ENCODE measurements at regions not wholly inside any gene's neighbourhood (a gene's known extent, or its start where the extent isn't known, plus 50 kb on each side); places are given as distances from the start of the nearest gene placed in this dataset.
"Not testable (repeated sequence)": the region's sequence is repeated elsewhere in the genome, so short reads cannot be mapped to it uniquely, and the experiment has no call there.

DNA sequence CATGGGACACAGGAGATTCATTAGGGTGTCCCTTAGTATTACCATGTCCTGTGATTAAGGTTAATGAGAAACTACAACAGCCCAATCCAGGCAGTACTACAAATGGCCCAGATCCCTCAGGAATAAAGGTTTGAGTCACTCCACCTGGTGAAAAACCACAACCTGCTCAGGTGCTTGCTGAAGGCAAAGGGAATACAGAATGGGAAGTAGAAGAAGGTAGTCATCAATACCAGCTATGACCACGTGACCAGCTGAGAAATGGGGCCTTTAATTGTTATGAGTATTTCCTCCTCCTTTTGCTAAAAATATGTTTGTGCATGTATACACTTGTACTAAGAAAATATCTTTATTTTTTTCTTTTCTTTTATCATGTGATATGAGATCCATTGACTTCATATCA lies 91.1 kb upstream of the ADAMTS5 start:
- no peak for DNase-seq (ENCODE audit: low spot score)

DNA sequence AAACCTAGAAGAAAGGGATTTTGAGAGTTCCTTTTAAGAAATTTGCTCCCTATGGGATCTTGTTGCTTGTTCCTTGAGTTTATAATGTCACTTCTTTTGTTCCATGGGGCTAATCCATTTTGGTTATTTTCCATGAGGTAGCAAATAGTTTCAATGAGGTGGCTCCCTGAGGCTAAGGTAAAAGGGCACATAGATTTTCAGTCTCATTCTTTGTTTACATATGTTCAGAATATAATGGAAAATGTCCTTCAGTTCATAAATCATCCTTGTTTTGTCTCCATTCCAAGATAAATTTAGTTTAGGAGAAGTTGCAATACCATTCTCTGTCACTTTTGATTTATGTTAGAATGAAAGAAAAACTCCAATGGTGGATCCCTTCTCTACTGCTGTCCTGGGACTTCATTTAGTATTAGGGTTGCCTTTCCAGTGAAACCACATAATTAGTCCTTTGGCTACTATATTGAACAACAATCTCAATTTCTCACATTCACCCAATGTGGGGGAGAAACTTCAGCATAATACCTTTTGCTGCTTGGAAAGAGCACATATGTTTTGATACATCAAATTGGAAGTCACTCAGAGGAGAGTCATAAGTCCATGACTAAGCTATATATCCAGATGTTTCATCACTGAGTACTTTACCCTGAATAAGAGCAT lies 80.9 kb upstream of the ADAMTS5 start:
- DNase-seq (ENCODE audit: low spot score): no peak

- no peak for DNase-seq (ENCODE audit: low spot score)
These were observed 80.4 kb upstream of the ADAMTS5 start for GRCh38 chr21:27047283-27047657.

- DNase-seq (ENCODE audit: low spot score): no peak
These were observed 78.5 kb upstream of the ADAMTS5 start for GRCh38 chr21:27045281-27045985.

GRCh38 chr21:27043377-27043776 lies 76.5 kb upstream of the ADAMTS5 start:
- no peak for DNase-seq (ENCODE audit: low spot score)

DNA sequence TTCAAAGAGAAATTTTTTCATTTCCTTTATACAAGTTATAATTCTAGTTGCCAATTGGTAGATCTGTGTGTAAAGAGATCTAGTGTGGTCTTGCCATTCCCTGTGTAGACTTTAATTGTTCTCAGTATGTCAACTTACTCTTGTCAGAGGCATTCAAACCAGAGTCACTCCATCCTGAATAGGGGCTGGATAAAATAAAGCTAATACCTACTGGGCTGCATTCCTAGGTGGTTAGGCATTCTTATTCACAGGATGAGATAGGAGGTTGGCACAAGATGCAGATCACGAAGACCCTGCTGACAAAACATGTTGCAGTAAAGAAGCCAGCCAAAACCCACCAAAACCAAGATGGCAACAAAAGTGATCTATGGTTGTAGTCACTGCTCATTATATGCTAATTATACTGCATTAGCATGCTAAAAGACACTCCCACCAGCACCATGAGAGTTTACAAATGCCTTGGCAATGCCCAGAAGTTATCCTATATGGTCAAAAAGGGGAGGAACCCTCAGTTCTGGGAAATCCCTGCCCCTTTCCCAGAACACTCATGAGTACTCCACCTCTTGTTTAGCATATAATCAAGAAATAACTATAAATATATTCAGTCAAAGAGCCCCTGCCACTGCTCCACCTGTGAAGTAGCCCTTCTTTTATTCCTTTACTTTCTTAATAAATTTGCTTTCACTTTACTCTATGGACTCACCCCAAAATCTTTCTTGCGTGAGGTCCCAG lies 74.0 kb upstream of the ADAMTS5 start:
- no peak for DNase-seq (ENCODE audit: low spot score)

DNA sequence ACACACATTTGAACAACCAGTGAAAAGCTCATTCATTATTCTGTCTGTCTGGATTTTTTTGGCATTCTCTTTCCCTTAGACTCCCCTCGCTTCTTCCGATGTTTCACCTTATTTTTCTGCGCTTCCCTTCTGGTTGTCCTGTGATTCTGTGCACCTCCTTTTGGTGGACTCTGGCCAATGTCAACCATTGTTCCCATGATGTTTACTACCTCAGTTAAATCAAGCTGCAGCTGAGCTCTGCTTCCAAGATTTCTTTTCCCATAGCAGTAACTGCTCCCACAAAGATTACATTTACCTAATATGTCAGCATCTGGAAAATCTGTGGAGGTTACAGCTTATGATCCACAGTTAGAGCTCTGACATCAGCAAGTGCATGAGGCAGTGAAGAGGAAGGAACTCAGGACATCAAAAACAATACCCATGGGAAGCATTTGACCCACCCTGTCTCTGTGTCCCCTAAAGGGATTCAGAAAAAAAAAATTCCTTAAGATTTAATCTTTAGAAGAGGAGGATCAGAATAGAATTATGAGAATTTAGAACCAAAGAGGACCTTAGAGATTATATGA lies 69.9 kb upstream of the ADAMTS5 start:
- no peak for DNase-seq (ENCODE audit: low spot score)

GRCh38 chr21:27035791-27036190 lies 68.9 kb upstream of the ADAMTS5 start:
- DNase-seq (ENCODE audit: low spot score): no peak

DNA sequence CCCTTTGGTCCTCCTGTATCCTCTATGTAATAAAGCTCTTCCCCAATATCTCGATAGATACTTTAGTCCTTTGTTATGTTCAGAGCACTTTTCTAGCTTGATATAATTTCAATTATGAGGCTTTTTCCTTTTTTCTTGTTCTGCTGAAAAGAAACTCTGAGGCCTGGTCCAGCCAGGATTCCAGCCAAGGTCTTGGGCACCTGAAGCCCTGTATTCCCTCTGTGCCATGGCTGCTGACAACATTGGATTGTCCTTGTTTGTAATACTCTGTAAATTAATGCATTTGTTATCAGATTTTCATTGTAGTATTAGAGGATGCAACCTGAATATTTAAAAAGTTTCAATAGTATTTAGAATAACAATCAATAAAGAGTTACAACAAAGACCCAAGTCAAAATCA lies 67.9 kb upstream of the ADAMTS5 start:
- no peak for DNase-seq (ENCODE audit: low spot score)

DNA sequence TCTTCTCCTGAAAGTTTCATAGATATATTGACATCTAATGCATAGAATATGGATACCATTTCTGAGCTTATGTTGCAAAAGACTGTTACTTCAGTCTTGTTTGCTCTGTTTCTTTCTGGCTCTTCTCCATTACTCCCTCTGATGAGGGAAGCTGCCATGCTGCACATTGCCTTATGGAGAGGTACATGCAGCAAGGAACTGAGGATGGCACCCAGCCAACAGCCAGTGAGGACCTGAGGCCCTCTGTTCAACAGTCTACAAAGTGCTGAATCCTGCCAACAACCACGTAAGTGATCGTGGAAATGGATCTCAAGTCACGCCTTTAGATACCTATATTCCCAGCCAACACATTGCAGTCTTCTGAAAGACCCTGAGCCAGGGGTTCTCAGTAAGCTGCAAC lies 66.6 kb upstream of the ADAMTS5 start:
- DNase-seq (ENCODE audit: low spot score): no peak

DNA sequence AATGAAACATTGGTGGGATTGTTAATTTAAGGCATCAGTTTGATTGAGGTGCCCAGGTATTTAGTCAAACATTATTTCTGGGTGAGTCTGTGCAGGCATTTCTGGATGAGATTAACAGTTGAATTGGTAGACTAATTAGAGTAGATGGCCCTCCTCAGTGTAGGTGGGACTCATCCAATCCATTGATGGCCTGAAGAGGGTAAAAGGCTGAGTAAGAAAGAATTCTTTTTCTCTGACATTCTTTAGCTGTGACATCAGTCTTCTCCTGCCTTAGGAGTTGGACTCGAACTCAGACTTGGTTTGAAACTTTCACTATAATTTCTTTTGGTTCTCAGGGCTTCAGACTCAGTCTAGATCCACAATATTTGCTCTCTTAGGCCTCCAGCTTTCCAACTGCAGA lies 59.6 kb upstream of the ADAMTS5 start:
- no peak for DNase-seq (ENCODE audit: low spot score)

- not testable (repeated sequence) for DNase-seq (ENCODE audit: low spot score)
These were observed 58.8 kb upstream of the ADAMTS5 start for GRCh38 chr21:27025708-27026107.

DNA sequence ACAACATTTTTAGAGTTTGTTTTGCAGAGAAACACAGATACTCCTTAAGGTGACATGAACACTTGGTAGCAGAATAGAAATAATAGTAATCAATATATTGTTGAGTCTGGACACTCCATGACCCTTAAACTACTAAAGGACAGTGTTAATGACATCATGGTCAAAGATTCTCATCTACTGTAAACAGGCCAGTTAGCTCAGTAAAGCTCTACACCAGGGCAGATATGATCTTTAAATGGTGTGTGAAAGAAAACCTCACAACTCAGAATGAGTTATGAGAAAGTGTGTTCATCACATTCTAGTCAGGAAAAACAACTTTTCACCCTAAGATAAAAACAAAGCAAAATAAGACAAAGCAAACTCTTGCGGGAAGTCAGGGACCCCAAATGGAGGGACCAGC lies 58.1 kb upstream of the ADAMTS5 start:
- DNase-seq (ENCODE audit: low spot score): no peak

DNA sequence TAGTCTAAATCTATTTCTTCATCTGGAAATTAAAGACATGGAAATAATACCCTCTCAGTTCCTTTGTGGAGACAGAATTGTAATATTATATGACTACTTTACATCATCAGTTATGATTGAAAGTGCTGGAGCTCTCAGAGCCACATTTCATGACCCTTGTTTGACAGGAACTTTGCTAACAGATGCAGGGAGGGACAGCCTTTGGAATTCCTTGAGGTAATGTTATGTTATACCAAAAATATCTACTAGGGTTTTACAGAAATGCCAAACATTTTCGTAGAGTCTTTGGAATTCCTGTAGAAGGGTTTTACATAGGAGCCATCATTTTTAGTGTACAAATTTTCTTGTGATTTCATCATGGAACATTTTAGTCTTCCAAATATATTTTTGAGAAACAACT lies 57.4 kb upstream of the ADAMTS5 start:
- no peak for DNase-seq (ENCODE audit: low spot score)

GRCh38 chr21:27023186-27023585 lies 56.3 kb upstream of the ADAMTS5 start:
- DNase-seq (ENCODE audit: low spot score): no peak

DNA sequence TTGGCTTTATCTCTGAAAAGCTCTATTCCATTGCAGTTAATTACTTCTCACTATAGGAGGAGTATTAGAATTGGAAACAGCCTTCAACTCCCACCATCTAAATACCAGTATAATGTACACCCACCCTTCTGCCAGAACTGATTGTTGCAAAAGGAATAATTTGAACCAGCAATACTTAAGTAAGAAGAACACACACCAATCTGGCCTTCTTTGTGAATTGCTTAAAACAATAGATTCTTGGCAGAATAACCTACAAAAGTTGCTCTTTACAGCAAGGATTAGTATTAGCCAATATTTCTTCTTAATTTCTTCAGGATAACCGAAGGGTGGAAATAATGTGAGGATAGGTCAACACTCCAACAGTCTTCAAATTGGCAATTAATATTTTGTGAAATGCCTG lies 54.9 kb upstream of the ADAMTS5 start:
- no peak for DNase-seq (ENCODE audit: low spot score)

DNA sequence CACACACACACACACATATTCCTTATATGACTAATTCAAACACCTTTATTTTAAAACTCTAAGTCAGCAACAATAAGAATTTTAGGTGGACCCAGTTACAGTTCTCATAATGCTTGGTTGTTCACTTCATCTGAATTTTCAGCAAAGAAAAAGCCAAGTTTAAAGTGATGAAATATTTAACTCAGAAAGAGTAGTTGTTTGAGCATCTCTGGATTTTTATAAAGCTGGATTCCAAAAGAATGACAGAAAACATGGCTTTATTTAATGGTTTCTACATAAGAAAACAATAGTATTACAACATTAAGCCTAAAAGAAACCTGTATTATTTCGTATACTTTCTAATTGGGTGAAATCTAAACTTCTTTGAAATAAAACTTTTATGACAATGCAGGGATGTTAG lies 54.2 kb upstream of the ADAMTS5 start:
- DNase-seq (ENCODE audit: low spot score): no peak

GRCh38 chr21:27017246-27017645 lies 50.4 kb upstream of the ADAMTS5 start:
- peak; percentile 29 for DNase-seq (ENCODE audit: low spot score)
